HEK293T (cell line): ENCODE measurements at regions not wholly inside any gene's neighbourhood (a gene's known extent, or its start where the extent isn't known, plus 50 kb on each side); places are given as distances from the start of the nearest gene placed in this dataset.

Source experiments
- CTCF ChIA-PET: fragments of 350-600 bp; formaldehyde crosslinking; extraction: SDS; loops from one replicate; lab custom pipeline; 2021; ENCODE audit warnings: antibody characterized with exemption, inconsistent platforms; lab: Yijun Ruan, JAX
- POLR2A ChIA-PET: fragments of 350-600 bp; formaldehyde crosslinking; extraction: SDS; loops from one replicate; lab custom pipeline; 2020; ENCODE audit warnings: antibody characterized with exemption, inconsistent platforms; lab: Yijun Ruan, JAX
- DNase-seq: peaks from one replicate; pipeline ENCODE4 v3.0.0; 2012; ENCODE audit warnings: mixed read lengths; ENCODE audit errors: extremely low spot score
- ARNT ChIP-seq: fragments of 450-650 bp; IDR thresholded peaks from 2 replicates; pipeline ENCODE4 v1.6.1; 2017; ENCODE audit warnings: mild to moderate bottlenecking
- BHLHE40 ChIP-seq: fragments of 450-650 bp; IDR thresholded peaks from 2 replicates; pipeline ENCODE4 v1.6.1; 2016; ENCODE audit warnings: mild to moderate bottlenecking, moderate library complexity, borderline replicate concordance
- CTBP1 ChIP-seq: fragments of 450-650 bp; IDR thresholded peaks from 2 replicates; pipeline ENCODE4 v1.6.1; 2016; ENCODE audit warnings: borderline replicate concordance
- ELF4 ChIP-seq: fragments of 450-650 bp; IDR thresholded peaks from 2 replicates; pipeline ENCODE4 v1.6.1; 2017; ENCODE audit warnings: antibody characterized with exemption
- FOXA1 ChIP-seq: fragments of 450-650 bp; IDR thresholded peaks from 2 replicates; pipeline ENCODE4 v1.6.1; 2016; ENCODE audit warnings: mild to moderate bottlenecking
- FOXK2 ChIP-seq: fragments of 450-650 bp; IDR thresholded peaks from 2 replicates; pipeline ENCODE4 v1.6.1; 2016; ENCODE audit warnings: mild to moderate bottlenecking
- FOXM1 ChIP-seq: fragments of 450-650 bp; IDR thresholded peaks from 2 replicates; pipeline ENCODE4 v1.6.1; 2017; ENCODE audit warnings: mild to moderate bottlenecking, borderline replicate concordance
- HDGF ChIP-seq: fragments of 450-650 bp; IDR thresholded peaks from 2 replicates; pipeline ENCODE4 v1.6.1; 2017; ENCODE audit warnings: antibody characterized with exemption, borderline replicate concordance
- L3MBTL2 ChIP-seq: fragments of 450-650 bp; conservative IDR thresholded peaks from 2 replicates; pipeline ENCODE4 v1.6.1; 2016; ENCODE audit warnings: mild to moderate bottlenecking
- LEF1 ChIP-seq: fragments of 450-650 bp; IDR thresholded peaks from 2 replicates; pipeline ENCODE4 v1.6.1; 2017; ENCODE audit warnings: mild to moderate bottlenecking, borderline replicate concordance
- NFRKB ChIP-seq: fragments of 450-650 bp; IDR thresholded peaks from 2 replicates; pipeline ENCODE4 v1.6.1; 2016; ENCODE audit warnings: mild to moderate bottlenecking, moderate library complexity
- SP1 ChIP-seq: fragments of 450-650 bp; IDR thresholded peaks from 2 replicates; pipeline ENCODE4 v1.6.1; 2017
- SUZ12 ChIP-seq: fragments of 450-650 bp; IDR thresholded peaks from 2 replicates; pipeline ENCODE4 v1.6.1; 2016; ENCODE audit warnings: mild to moderate bottlenecking
- TARDBP ChIP-seq: fragments of 450-650 bp; IDR thresholded peaks from 2 replicates; pipeline ENCODE4 v1.6.1; 2016
- ZNF384 ChIP-seq: fragments of 450-650 bp; IDR thresholded peaks from 2 replicates; pipeline ENCODE4 v1.6.1; 2016
- TF ChIP-seq, protein P1 (sequence below): fragments of 450-650 bp; IDR thresholded peaks from 2 replicates; pipeline ENCODE4 v1.6.1; 2016

DNA sequence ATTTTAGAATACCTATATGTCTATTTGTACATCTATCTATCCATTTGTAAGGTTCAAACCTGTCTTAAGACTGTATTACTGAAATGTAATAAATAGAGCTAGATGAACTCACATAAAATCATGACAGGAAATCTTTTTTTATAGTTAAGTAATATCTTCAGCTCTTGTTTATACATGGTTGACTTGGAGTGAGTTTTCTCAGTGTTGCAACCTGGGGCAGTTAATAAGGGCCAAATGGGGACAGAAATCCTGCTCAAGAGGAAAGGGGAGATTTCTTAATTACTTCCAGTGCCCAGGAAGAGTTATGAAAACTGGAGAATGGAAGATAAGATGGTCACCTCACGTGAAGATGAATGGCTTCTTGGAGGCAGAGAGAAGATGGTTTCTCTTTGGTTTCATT is 265.1 kb upstream of the FBXL7 start:
- TF ChIP-seq CTBP1 (no peak), NFRKB (no peak)
- DNase-seq: no peak
- CTCF ChIA-PET: no interaction called here
- POLR2A ChIA-PET: no interaction called here

DNA sequence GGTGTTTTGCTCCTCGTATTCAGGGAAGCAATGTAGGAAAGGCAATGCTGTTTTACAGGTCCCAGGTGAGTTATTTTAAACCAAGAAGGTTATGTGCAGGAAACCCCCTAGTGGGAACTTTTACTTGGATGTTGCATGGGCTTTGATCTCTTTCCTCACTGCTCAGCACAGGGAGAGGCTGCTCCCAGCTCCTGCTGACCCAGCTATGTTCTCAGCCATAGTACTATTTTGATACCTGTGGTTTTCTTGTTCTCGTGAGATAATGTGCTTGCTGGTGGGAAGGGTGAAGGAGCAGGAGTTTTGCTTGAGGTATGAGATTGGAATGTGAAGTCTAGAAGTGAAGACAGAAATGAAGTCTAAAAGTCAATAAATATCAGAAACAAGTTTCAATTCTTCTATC is 265.6 kb upstream of the FBXL7 start:
- DNase-seq: no peak
- POLR2A ChIA-PET: no interaction called here
- TF ChIP-seq FOXM1 (no peak), BHLHE40 (no peak), ZNF384 (no peak), L3MBTL2 (no peak), FOXA1 (no peak), SP1 (no peak), SUZ12 (no peak), TARDBP (no peak), LEF1 (no peak)
- CTCF ChIA-PET: no interaction called here

DNA sequence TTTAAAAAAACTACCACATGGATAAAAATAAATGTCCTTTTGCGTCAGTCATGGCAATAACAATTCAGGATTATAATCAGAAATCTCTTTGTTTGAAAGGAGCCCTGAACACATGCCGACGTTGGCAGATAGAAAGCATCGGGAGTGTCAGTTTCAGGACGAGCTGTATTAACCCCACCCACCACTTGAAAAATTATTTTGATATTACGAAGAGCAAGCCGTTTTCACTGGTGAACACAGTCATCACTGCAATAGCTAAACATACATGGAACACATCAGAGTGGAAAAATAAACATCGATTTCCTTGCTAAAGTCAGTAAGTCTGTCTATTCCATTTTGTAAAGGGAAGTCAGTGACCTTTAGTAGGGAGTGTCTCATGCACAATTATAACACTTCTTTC is 266.4 kb upstream of the FBXL7 start:
- ChIA-PET CTCF (no interaction called here), POLR2A (no interaction called here)
- no peak for TF ChIP-seq FOXK2
- TF ChIP-seq BHLHE40: no peak
- TF ChIP-seq ARNT: no peak
- TF ChIP-seq FOXM1: no peak
- no peak for TF ChIP-seq LEF1
- TF ChIP-seq NFRKB: no peak
- TF ChIP-seq ZNF384: no peak
- TF ChIP-seq, protein P1, sequence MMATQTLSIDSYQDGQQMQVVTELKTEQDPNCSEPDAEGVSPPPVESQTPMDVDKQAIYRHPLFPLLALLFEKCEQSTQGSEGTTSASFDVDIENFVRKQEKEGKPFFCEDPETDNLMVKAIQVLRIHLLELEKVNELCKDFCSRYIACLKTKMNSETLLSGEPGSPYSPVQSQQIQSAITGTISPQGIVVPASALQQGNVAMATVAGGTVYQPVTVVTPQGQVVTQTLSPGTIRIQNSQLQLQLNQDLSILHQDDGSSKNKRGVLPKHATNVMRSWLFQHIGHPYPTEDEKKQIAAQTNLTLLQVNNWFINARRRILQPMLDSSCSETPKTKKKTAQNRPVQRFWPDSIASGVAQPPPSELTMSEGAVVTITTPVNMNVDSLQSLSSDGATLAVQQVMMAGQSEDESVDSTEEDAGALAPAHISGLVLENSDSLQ: no peak
- no peak for TF ChIP-seq L3MBTL2
- no peak for TF ChIP-seq TARDBP
- no peak for DNase-seq

DNA sequence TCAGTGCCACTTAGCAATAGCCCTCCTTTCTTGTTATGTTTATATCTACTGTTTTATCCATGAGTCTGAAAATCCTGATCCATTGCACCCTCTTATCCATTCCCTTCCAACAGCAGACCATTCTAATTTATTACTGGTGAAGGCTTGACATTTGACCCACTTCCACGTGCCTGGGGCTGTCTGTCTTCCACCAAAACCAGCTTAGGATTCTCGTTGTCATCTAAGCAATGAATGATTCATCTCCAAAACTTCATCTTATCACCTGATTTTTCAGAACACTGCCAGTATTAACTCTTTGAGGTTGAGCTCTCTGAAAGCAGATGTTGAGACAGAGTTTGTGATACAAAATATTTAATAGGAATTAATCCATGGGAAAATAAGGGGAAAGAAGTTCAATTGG is 277.8 kb upstream of the FBXL7 start:
- no peak for DNase-seq
- ChIA-PET POLR2A (no interaction called here), CTCF (no interaction called here)
- TF ChIP-seq LEF1 (no peak), FOXA1 (no peak), SUZ12 (no peak), TARDBP (no peak), ARNT (no peak), L3MBTL2 (no peak), NFRKB (no peak), ZNF384 (no peak), CTBP1 (no peak), ELF4 (no peak), FOXK2 (no peak), BHLHE40 (no peak)

DNA sequence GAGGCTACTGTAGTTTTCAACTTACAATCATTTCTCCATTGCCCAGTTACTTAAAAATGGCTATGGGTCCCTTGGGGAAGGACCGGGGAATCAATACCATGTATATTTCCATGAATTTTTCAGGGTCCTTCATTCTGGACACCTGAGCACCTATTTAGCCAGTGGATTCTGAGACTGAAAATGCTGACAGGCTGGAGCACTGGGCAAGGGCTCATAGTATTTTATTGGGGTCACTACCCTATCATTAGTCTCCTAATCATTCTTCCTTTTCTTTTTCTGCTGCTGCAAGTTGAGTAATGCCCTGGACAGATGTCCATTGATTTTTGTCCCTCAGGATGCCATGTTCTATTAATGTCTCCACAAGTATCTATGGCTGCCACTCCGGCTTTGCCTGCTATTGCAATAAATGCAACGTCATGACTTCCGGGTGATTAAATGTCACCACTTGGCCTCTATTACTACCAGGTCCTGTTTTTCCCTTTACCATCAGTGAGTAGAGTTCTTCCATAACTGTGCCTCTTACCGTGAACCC is 279.3 kb upstream of the FBXL7 start:
- ChIA-PET CTCF (no interaction called here), POLR2A (no interaction called here)

DNA sequence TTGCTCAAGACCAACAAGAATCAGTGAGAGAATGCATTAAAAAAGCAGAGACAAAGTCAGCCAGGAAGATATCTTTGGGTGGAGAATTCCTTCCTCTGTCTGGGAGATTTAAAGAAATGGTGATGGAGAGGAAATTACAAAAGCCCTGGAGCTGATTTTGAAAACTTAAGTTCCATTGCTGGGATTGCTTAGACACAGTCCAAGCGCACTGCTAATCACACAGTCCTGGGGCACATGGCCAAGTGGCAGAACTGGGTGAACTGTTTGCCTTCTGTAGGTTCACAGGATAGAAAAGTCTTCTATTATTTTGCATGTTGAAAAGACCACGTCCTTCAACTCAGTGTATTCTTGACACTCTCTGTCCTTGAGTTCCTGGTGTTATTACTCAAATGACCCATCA is 284.9 kb upstream of the FBXL7 start:
- no peak for TF ChIP-seq L3MBTL2
- no peak for TF ChIP-seq ARNT
- no peak for TF ChIP-seq LEF1
- TF ChIP-seq SP1: no peak
- TF ChIP-seq, protein P1: no peak
- TF ChIP-seq FOXK2: no peak
- no peak for TF ChIP-seq ELF4
- TF ChIP-seq CTBP1: no peak
- TF ChIP-seq FOXA1: no peak
- TF ChIP-seq SUZ12: no peak
- no peak for DNase-seq
- ChIA-PET CTCF (no interaction called here), POLR2A (no interaction called here)

More for the DNA sequence above, 279.3 kb upstream of the FBXL7 start:
- no peak for DNase-seq
- TF ChIP-seq FOXM1: no peak
- TF ChIP-seq FOXA1: no peak
- TF ChIP-seq TARDBP: no peak
- TF ChIP-seq ZNF384: no peak
- TF ChIP-seq, protein P1: no peak
- no peak for TF ChIP-seq SUZ12
- TF ChIP-seq HDGF: no peak
- TF ChIP-seq ARNT: no peak
- TF ChIP-seq FOXK2: no peak
- no peak for TF ChIP-seq BHLHE40
- TF ChIP-seq SP1: no peak

DNA sequence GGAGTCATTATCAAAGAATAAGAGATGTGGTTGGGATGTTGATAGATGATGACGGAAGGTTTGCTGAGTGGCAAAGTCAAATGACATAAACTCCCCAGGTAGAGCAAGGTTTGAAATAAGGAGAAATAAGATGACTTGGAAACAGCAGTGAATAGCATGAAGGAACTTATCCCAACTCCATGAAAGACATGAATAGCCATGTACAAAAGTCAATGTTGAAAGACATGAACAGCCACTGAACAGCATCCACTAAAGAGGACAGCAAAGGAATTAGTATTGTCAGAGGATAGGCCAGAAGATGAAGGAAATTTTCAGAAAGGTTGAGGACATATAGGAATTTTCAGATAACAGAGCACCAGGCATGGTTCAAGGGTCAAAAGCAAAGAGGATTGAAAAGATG is 286.0 kb upstream of the FBXL7 start:
- TF ChIP-seq FOXM1 (no peak), L3MBTL2 (no peak), FOXK2 (no peak), SUZ12 (no peak), ARNT (no peak), CTBP1 (no peak), BHLHE40 (no peak), NFRKB (no peak), LEF1 (no peak), ZNF384 (no peak)
- TF ChIP-seq, protein P1: no peak
- ChIA-PET CTCF (no interaction called here), POLR2A (no interaction called here)

More for the DNA sequence above, 286.0 kb upstream of the FBXL7 start:
- DNase-seq: no peak
